HL-60 (cell line): ENCODE measurements at regions not wholly inside any gene's neighbourhood (a gene's known extent, or its start where the extent isn't known, plus 50 kb on each side); places are given as distances from the start of the nearest gene placed in this dataset.

ENCODE experiments used
- GABPA ChIP-seq: IDR thresholded peaks from 2 replicates; pipeline ENCODE4 v1.6.1; 2012; ENCODE audit warnings: low read depth
- POLR2AphosphoS5 ChIP-seq: IDR thresholded peaks from 2 replicates; pipeline ENCODE4 v1.6.1; 2012; ENCODE audit warnings: low read depth
- REST ChIP-seq: IDR thresholded peaks from 2 replicates; pipeline ENCODE4 v1.6.1; 2012; ENCODE audit warnings: low read depth; ENCODE audit not compliant: insufficient replicate concordance
- TF ChIP-seq, protein P1 (sequence below): IDR thresholded peaks from one replicate; pipeline ENCODE4 v1.5.1; 2011; ENCODE audit warnings: low read length, control low read depth, inconsistent platforms; ENCODE audit not compliant: insufficient read depth

GRCh38 chr3:177521305-177521704, 324.0 kb upstream of the TBL1XR1 start:
- TF ChIP-seq, protein P1, sequence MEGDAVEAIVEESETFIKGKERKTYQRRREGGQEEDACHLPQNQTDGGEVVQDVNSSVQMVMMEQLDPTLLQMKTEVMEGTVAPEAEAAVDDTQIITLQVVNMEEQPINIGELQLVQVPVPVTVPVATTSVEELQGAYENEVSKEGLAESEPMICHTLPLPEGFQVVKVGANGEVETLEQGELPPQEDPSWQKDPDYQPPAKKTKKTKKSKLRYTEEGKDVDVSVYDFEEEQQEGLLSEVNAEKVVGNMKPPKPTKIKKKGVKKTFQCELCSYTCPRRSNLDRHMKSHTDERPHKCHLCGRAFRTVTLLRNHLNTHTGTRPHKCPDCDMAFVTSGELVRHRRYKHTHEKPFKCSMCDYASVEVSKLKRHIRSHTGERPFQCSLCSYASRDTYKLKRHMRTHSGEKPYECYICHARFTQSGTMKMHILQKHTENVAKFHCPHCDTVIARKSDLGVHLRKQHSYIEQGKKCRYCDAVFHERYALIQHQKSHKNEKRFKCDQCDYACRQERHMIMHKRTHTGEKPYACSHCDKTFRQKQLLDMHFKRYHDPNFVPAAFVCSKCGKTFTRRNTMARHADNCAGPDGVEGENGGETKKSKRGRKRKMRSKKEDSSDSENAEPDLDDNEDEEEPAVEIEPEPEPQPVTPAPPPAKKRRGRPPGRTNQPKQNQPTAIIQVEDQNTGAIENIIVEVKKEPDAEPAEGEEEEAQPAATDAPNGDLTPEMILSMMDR = no peak
- no peak for TF ChIP-seq REST
- TF ChIP-seq POLR2AphosphoS5 = no peak
- no peak for TF ChIP-seq GABPA
